DND-41 (cell line): ENCODE measurements at regions not wholly inside any gene's neighbourhood (a gene's known extent, or its start where the extent isn't known, plus 50 kb on each side); places are given as distances from the start of the nearest gene placed in this dataset.
A peak's percentile ranks its signal among the peaks of the same experiment; 100 is the strongest.

Experiments
- ATAC-seq: fragments of 200-7000 bp; cut with Tn5 transposase; 3 replicates; pipeline ENCODE4 v1.9.1; 2021; ENCODE audit warnings: low read depth; ENCODE audit not compliant: insufficient read depth
- DNase-seq: peaks from one replicate; pipeline ENCODE4 v3.0.0-alpha.2; 2020
- H2AFZ ChIP-seq: 2 replicates; pipeline ENCODE4 v1.6.0; 2012; ENCODE audit warnings: low read depth, low read length
- H3K27ac ChIP-seq: 2 replicates; pipeline ENCODE4 v1.5.1; 2012; ENCODE audit warnings: low read length, inconsistent platforms
- H3K27me3 ChIP-seq: fragments of 200-600 bp; sonication (generic); 2 replicates; pipeline ENCODE4 v1.6.0; 2012; ENCODE audit warnings: low read length, mild to moderate bottlenecking, inconsistent platforms; ENCODE audit not compliant: insufficient read depth, poor library complexity
- H3K36me3 ChIP-seq: 2 replicates; pipeline ENCODE4 v1.5.1; 2012; ENCODE audit warnings: low read length, inconsistent platforms; ENCODE audit not compliant: insufficient read depth
- H3K4me1 ChIP-seq: 2 replicates; pipeline ENCODE4 v1.5.1; 2012; ENCODE audit warnings: mild to moderate bottlenecking, low read length; ENCODE audit not compliant: insufficient read depth
- H3K4me2 ChIP-seq: 2 replicates; pipeline ENCODE4 v1.6.0; 2012; ENCODE audit warnings: mild to moderate bottlenecking, moderate library complexity, low read length, inconsistent platforms; ENCODE audit not compliant: insufficient read depth
- H3K4me3 ChIP-seq, 2 experiments: fragments of 200-600 bp in 1 of 2; shearing (Covaris generic) in 1 of 2; 2 replicates each; pipeline ENCODE4 v1.5.1; 2012 to 2016; ENCODE audit warnings: inconsistent platforms in 2 of 2, low read length in 2 of 2, mild to moderate bottlenecking in 2 of 2, low read depth in 1 of 2, moderate library complexity in 1 of 2
- H3K79me2 ChIP-seq: 2 replicates; pipeline ENCODE4 v1.6.0; 2012; ENCODE audit warnings: low read length, inconsistent platforms; ENCODE audit not compliant: insufficient read depth
- H3K9ac ChIP-seq: 2 replicates; pipeline ENCODE4 v1.6.0; 2012; ENCODE audit warnings: low read depth, mild to moderate bottlenecking, inconsistent platforms, low read length, moderate library complexity
- H3K9me3 ChIP-seq: 2 replicates; pipeline ENCODE4 v1.5.1; 2012; ENCODE audit warnings: low read length, moderate library complexity, mild to moderate bottlenecking, inconsistent platforms; ENCODE audit not compliant: insufficient read depth, severe bottlenecking
- H4K20me1 ChIP-seq: 2 replicates; pipeline ENCODE4 v1.6.0; 2012; ENCODE audit warnings: low read length; ENCODE audit not compliant: insufficient read depth
- CTCF ChIP-seq: IDR thresholded peaks from 2 replicates; pipeline ENCODE4 v1.5.1; 2012; ENCODE audit warnings: borderline replicate concordance, low read length, moderate library complexity, mild to moderate bottlenecking; ENCODE audit not compliant: poor library complexity, severe bottlenecking; ENCODE audit errors: extremely low read depth
- EZH2 ChIP-seq: IDR thresholded peaks from 3 replicates; pipeline ENCODE4 v1.6.1; 2012; ENCODE audit warnings: borderline replicate concordance, low read depth, mild to moderate bottlenecking, moderate library complexity, low read length, inconsistent platforms; ENCODE audit not compliant: severe bottlenecking

GRCh38 chr14:37707716-37708115 lies 112.3 kb downstream of the TTC6 start:
- Histone ChIP-seq H3K4me1 (no peaks in the 10 kb centered on the region), H3K4me2 (no peak overlapping the region), H3K36me3 (no peaks in the 10 kb centered on the region), H2AFZ (no peak overlapping the region), H3K27ac (no peak overlapping the region), H4K20me1 (0 out of 2 replicates have a peak, but pooled peaks cover 2% of the 10 kb centered on the region), H3K4me3 (no peak overlapping the region), H3K27me3 (no peaks in the 10 kb centered on the region), H3K9ac (no peak overlapping the region), H3K9me3 (no peaks in the 10 kb centered on the region), H3K79me2 (no peaks in the 10 kb centered on the region)
- DNase-seq (no peak), ATAC-seq (no peak)
- TF ChIP-seq EZH2, result no peak
- TF ChIP-seq CTCF, result no peak

DNA sequence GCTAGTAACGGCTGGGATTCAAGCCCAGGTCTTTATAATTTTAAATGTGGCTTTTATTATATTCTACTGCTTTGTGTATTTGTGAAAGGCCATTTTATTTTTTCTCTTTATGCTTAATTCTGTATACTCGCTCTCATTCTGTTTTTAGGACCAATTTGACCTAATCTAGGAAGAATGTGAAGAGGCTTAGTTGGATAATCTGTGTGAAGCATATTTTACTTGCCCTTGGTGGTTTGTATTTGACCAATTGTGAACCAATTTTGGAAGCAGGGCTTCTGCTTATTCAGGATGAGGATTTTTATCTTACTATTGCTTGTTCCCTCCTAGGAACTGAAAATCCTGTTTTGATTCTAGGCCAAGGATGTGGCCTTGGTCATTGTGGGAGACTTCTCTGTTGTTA lies 113.1 kb downstream of the TTC6 start:
- Histone ChIP-seq H3K4me1 (no peaks in the 10 kb centered on the region), H4K20me1 (0 out of 2 replicates have a peak, but pooled peaks cover 2% of the 10 kb centered on the region), H2AFZ (no peak overlapping the region), H3K9ac (no peak overlapping the region), H3K27ac (no peak overlapping the region), H3K36me3 (no peaks in the 10 kb centered on the region), H3K4me2 (no peak overlapping the region), H3K4me3 (no peak overlapping the region), H3K27me3 (no peaks in the 10 kb centered on the region), H3K79me2 (no peaks in the 10 kb centered on the region), H3K9me3 (no peaks in the 10 kb centered on the region)
- DNase-seq, result no peak
- no peak for ATAC-seq
- TF ChIP-seq EZH2, result no peak
- TF ChIP-seq CTCF, result no peak

DNA sequence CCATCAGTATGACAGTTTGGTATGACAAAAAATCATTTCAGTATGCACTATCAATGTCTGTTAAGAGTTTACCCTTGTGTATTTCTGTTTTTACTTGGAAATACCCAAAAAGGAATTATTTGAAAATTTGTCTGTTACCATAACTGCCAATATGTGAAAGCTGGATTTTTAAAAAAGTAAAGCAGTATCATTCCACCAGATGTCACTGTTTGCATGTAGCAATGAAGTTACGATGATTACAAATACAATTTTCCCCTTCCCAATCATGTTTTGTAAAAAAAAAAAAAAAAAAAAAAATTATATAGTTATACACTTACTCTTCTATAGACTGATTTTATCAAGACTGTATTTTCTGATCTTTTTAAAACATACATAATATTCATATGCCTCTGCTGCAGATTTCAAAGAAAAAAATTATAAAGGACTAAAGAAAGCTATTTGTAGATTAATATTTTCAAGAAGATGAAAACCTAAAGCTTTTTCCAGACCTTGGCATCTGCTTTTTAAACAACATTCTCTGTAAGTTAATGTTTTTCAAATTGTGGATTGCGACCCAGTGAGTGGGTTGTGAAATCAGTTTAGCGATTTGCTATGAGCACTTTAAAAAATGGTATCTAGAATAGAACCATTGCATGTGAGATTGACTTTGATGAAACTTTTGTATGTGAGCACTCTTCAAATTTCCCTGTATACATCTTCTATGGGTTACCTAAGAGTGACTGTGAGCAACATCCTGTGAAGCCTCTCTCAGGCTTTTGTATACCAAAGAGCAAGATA lies 114.2 kb downstream of the TTC6 start:
- H4K20me1 ChIP-seq, result 0 out of 2 replicates have a peak, but pooled peaks cover 2% of the 10 kb centered on the region
- H3K27me3 ChIP-seq, result no peaks in the 10 kb centered on the region
- DNase-seq, result no peak
- no peak overlapping the region for H2AFZ ChIP-seq
- H3K9me3 ChIP-seq, result no peaks in the 10 kb centered on the region
- H3K79me2 ChIP-seq, result no peaks in the 10 kb centered on the region
- ATAC-seq, result no peak
- TF ChIP-seq EZH2 (no peak), CTCF (peak; percentile 31)
- H3K9ac ChIP-seq, result no peak overlapping the region
- no peaks in the 10 kb centered on the region for H3K4me1 ChIP-seq
- H3K4me2 ChIP-seq, result no peak overlapping the region
- no peaks in the 10 kb centered on the region for H3K36me3 ChIP-seq
- H3K4me3 ChIP-seq, result no peak overlapping the region
- H3K27ac ChIP-seq, result no peak overlapping the region
